B cell (primary cell): ENCODE measurements at regions not wholly inside any gene's neighbourhood (a gene's known extent, or its start where the extent isn't known, plus 50 kb on each side); places are given as distances from the start of the nearest gene placed in this dataset.

Experiments
- ATAC-seq: fragments of 200-7000 bp; cut with Tn5 transposase; one replicate; pipeline ENCODE4 v1.10.0; 2021; ENCODE audit warnings: low read depth, mild to moderate bottlenecking, moderate number of reproducible peaks, moderate library complexity
- CTCF ChIA-PET: fragments of 350-600 bp; sonication (Branson Sonifier 250); formaldehyde crosslinking; loops from one replicate; lab custom pipeline; 2021; ENCODE audit warnings: antibody characterized with exemption, inconsistent platforms; lab: Charles Lee
- POLR2A ChIA-PET: fragments of 350-600 bp; sonication (Branson Sonifier 250); formaldehyde crosslinking; loops from one replicate; lab custom pipeline; 2021; ENCODE audit warnings: antibody characterized with exemption; lab: Charles Lee
- DNase-seq: peaks from one replicate; pipeline ENCODE4 v3.0.0; 2013
- H2AFZ ChIP-seq: 2 replicates; pipeline ENCODE4 v1.6.1; 2012; ENCODE audit warnings: mild to moderate bottlenecking, low read depth, low read length; ENCODE audit not compliant: insufficient read depth, poor library complexity, severe bottlenecking
- H3K27ac ChIP-seq, 2 donors: 1 replicate in 1 of 2; 2 replicates in 1 of 2; pipeline ENCODE4 v1.5.1; 2012 to 2013; ENCODE audit warnings: low read length in 2 of 2, mild to moderate bottlenecking in 2 of 2, moderate library complexity in 1 of 2
- H3K27me3 ChIP-seq, 4 experiments: fragments of 200-600 bp in 1 of 4; sonication (generic) in 1 of 4; replicated peaks in 1 of 4; 1 replicate in 2 of 4; 2 replicates in 2 of 4; pipeline versions ENCODE4 v1.6.1 to v1.7.0; 2013 to 2016; ENCODE audit warnings: low read length in 3 of 4, mild to moderate bottlenecking in 2 of 4, mixed read lengths in 1 of 4, moderate library complexity in 1 of 4; ENCODE audit not compliant: insufficient read depth in 4 of 4, control insufficient read depth in 3 of 4; ENCODE audit errors: control extremely low read depth in 1 of 4
- H3K36me3 ChIP-seq, 2 experiments: replicated peaks in 1 of 2; 1 replicate in 1 of 2; 2 replicates in 1 of 2; pipeline versions ENCODE4 v1.6.1 to v1.7.1; 2013; ENCODE audit warnings: low read length in 1 of 2; ENCODE audit not compliant: insufficient read depth in 2 of 2, control insufficient read depth in 1 of 2; ENCODE audit errors: control extremely low read depth in 1 of 2, extremely low read depth in 1 of 2
- H3K4me1 ChIP-seq, 2 donors: fragments of 200-600 bp in 1 of 2; sonication (generic) in 1 of 2; 1 replicate in 1 of 2; 2 replicates in 1 of 2; pipeline versions ENCODE4 v1.5.1 to v1.6.1; 2013 to 2017; ENCODE audit warnings: low read length in 2 of 2; ENCODE audit not compliant: control insufficient read depth in 2 of 2, insufficient read depth in 2 of 2
- H3K4me2 ChIP-seq: replicated peaks from 2 replicates; pipeline ENCODE3; 2012; ENCODE audit warnings: mild to moderate bottlenecking, low read depth, low read length; ENCODE audit not compliant: poor library complexity, severe bottlenecking
- H3K4me3 ChIP-seq, 5 experiments: fragments of 200-600 bp in 1 of 5; sonication (generic) in 1 of 5; 1 replicate in 3 of 5; 2 replicates in 2 of 5; pipeline versions ENCODE4 v1.5.1 to v1.7.0; 2011 to 2016; ENCODE audit warnings: low read length in 4 of 5, mild to moderate bottlenecking in 4 of 5, low read depth in 2 of 5, control low read depth in 1 of 5, moderate library complexity in 1 of 5; ENCODE audit not compliant: insufficient read depth in 1 of 5; ENCODE audit errors: control extremely low read depth in 1 of 5, extremely low read depth in 1 of 5
- H3K79me2 ChIP-seq: fragments of 200-600 bp; sonication (generic); one replicate; pipeline ENCODE4 v1.6.0; 2016; ENCODE audit warnings: low read length; ENCODE audit not compliant: control insufficient read depth, insufficient read depth
- H3K9ac ChIP-seq: fragments of 200-600 bp; sonication (generic); 2 replicates; pipeline ENCODE4 v1.6.1; 2017; ENCODE audit warnings: mild to moderate bottlenecking, low read length, moderate library complexity
- H3K9me3 ChIP-seq, 3 donors: one replicate each; pipeline versions ENCODE4 v1.6.1 to v1.7.1; 2013; ENCODE audit warnings: low read length in 2 of 3; ENCODE audit not compliant: control insufficient read depth in 2 of 3, insufficient read depth in 1 of 3; ENCODE audit errors: control extremely low read depth in 1 of 3
- H4K20me1 ChIP-seq: 2 replicates; pipeline ENCODE4 v1.6.0; 2012; ENCODE audit warnings: mild to moderate bottlenecking, low read length; ENCODE audit not compliant: insufficient read depth, control insufficient read depth, poor library complexity, severe bottlenecking
- H3K27ac Mint-ChIP-seq: one replicate; pipeline ENCODE4 v1.8.0; 2021; ENCODE audit warnings: mixed read lengths
- H3K27me3 Mint-ChIP-seq: one replicate; pipeline ENCODE4 v1.8.0; 2021; ENCODE audit warnings: mixed read lengths
- H3K4me1 Mint-ChIP-seq: one replicate; pipeline ENCODE4 v1.8.0; 2021; ENCODE audit warnings: mixed read lengths
- H3K4me3 Mint-ChIP-seq: one replicate; pipeline ENCODE4 v1.8.0; 2021; ENCODE audit warnings: mixed read lengths
- H3K9me3 Mint-ChIP-seq: one replicate; pipeline ENCODE4 v1.8.0; 2022; ENCODE audit warnings: mixed read lengths; ENCODE audit not compliant: insufficient read depth
- EZH2 ChIP-seq: IDR thresholded peaks from 2 replicates; pipeline ENCODE4 v1.6.1; 2012; ENCODE audit warnings: borderline replicate concordance, low read depth, mild to moderate bottlenecking, moderate library complexity, low read length; ENCODE audit not compliant: insufficient read depth, poor library complexity, severe bottlenecking
- WGBS: methylation state at CpG from one replicate; pipeline ENCODE4 v1.1.5; 2013; ENCODE audit warnings: missing lambda C conversion rate; ENCODE audit not compliant: insufficient coverage; 5-methylcytosine and 5-hydroxymethylcytosine counted together
- intact Hi-C: fragments of 100-400 bp; cut with micrococcal nuclease; formaldehyde crosslinking; loops from one replicate; pipeline ENCODE4 v1.10.0; 2022
- TF ChIP-seq, protein P1 (sequence below): fragments of 200-600 bp; IDR thresholded peaks from one replicate; pipeline ENCODE4 v1.8.0; 2022; ENCODE audit warnings: antibody characterized with exemption, mild to moderate bottlenecking

DNA sequence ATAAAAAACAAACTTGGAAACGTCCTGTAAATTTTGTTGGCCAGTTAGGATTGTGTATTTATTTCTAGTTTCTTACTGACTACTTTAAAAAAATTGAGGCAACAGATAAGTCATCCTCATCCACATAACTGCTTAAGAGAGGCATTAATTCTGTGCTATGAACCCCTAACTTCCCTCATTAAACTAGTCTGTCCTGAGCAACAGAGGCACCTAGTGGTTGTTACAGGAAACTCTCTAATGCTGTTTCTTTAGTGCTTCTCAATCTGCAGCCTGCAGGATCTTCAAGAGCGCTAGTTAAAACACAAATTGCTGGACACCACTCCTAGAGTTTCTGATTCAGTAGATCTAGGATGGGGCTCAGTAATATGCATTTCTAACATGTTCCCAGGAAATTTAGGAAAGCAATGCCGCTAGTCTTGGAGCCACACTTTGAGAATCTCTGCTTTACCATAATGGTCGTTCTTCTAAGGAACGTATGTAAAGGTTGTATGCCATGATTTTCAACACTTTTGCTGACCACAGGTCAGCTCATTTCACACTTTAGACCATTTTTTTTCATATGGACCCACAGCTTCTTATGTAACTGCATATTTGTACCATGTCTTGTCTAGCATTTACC is 410.1 kb upstream of the SMARCA2 start:
- Mint-ChIP-seq H3K4me1 (no peaks in the 10 kb centered on the region), H3K27ac (no peak overlapping the region), H3K27me3 (peaks cover 3% of the 10 kb centered on the region), H3K4me3 (no peak overlapping the region), H3K9me3 (peaks cover 3% of the 10 kb centered on the region)
- ChIA-PET POLR2A (no interaction called here), CTCF (no interaction called here)
- no peaks in the 10 kb centered on the region for H3K4me1 ChIP-seq
- H2AFZ ChIP-seq: no peak overlapping the region
- 72% methylated on average over 4 of the region's 5 CpGs for WGBS
- H3K27me3 ChIP-seq: peaks cover 0 to 2% (median 0%) of the 10 kb centered on the region in 4 experiments
- H3K9me3 ChIP-seq: no peaks in the 10 kb centered on the region
- no peak overlapping the region for H3K4me3 ChIP-seq
- intact Hi-C loops: no loop called here
- no peak overlapping the region for H3K4me2 ChIP-seq
- ATAC-seq (no peak), DNase-seq (no peak)
- no peak overlapping the region for H3K27ac ChIP-seq
- no peak overlapping the region for H3K9ac ChIP-seq
- no peaks in the 10 kb centered on the region for H4K20me1 ChIP-seq
- H3K79me2 ChIP-seq: no peaks in the 10 kb centered on the region
- no peaks in the 10 kb centered on the region for H3K36me3 ChIP-seq
- TF ChIP-seq EZH2: no peak
- TF ChIP-seq, protein P1, sequence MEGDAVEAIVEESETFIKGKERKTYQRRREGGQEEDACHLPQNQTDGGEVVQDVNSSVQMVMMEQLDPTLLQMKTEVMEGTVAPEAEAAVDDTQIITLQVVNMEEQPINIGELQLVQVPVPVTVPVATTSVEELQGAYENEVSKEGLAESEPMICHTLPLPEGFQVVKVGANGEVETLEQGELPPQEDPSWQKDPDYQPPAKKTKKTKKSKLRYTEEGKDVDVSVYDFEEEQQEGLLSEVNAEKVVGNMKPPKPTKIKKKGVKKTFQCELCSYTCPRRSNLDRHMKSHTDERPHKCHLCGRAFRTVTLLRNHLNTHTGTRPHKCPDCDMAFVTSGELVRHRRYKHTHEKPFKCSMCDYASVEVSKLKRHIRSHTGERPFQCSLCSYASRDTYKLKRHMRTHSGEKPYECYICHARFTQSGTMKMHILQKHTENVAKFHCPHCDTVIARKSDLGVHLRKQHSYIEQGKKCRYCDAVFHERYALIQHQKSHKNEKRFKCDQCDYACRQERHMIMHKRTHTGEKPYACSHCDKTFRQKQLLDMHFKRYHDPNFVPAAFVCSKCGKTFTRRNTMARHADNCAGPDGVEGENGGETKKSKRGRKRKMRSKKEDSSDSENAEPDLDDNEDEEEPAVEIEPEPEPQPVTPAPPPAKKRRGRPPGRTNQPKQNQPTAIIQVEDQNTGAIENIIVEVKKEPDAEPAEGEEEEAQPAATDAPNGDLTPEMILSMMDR: no peak

DNA sequence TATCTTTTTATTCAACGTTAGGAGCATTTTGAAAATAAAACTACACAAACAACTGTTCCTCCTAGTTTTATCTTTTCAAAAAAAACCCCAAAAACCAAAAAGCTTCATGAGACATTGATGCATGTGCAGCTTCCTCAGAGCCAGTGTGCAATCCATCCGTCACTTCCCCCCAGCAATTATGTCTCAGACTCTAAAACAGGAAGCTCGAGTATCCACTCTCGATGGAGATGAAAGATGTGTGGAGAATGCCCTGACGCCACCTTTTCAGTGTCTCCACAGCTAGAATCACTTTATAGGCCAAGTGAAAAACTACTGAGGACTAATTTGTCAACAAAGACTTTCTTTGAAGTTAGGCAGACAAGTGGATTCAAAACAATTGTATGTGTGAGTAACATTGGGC is 408.9 kb upstream of the SMARCA2 start:
- H3K4me1 ChIP-seq: no peaks in the 10 kb centered on the region
- DNase-seq (no peak), ATAC-seq (no peak)
- H3K9me3 ChIP-seq: no peaks in the 10 kb centered on the region
- TF ChIP-seq, protein P1: no peak
- no peak for TF ChIP-seq EZH2
- no peak overlapping the region for H3K9ac ChIP-seq
- H3K27me3 ChIP-seq: peaks cover 0 to 2% (median 0%) of the 10 kb centered on the region in 4 experiments
- no peak overlapping the region for H3K27ac Mint-ChIP-seq
- H4K20me1 ChIP-seq: no peaks in the 10 kb centered on the region
- H3K4me2 ChIP-seq: no peak overlapping the region
- no peaks in the 10 kb centered on the region for H3K79me2 ChIP-seq
- CTCF ChIA-PET: no interaction called here
- no peaks in the 10 kb centered on the region for H3K4me1 Mint-ChIP-seq
- H3K36me3 ChIP-seq: no peaks in the 10 kb centered on the region
- H3K9me3 Mint-ChIP-seq: peaks cover 3% of the 10 kb centered on the region
- intact Hi-C loops: no loop called here
- peaks cover 8% of the 10 kb centered on the region for H3K27me3 Mint-ChIP-seq
- H3K4me3 Mint-ChIP-seq: no peak overlapping the region
- no peak overlapping the region for H3K4me3 ChIP-seq
- H2AFZ ChIP-seq: no peak overlapping the region
- no peak overlapping the region for H3K27ac ChIP-seq
- POLR2A ChIA-PET: no interaction called here
- WGBS: 60% methylated on average over 1 of the region's 5 CpGs
